IMR-90 (cell line): ENCODE measurements at regions not wholly inside any gene's neighbourhood (a gene's known extent, or its start where the extent isn't known, plus 50 kb on each side); places are given as distances from the start of the nearest gene placed in this dataset.
A peak's percentile ranks its signal among the peaks of the same experiment; 100 is the strongest.

Experiments used
- ATAC-seq: fragments of 200-7000 bp; cut with Tn5 transposase; 2 replicates; pipeline ENCODE4 v1.9.1; 2020; ENCODE audit warnings: low read depth, mild to moderate bottlenecking, moderate library complexity
- BruUV-seq: library from RNA; stranded (reverse); fragments of 400-500 nt; replicated peaks from 2 replicates; lab custom pipeline; 2021; lab: Mats Ljungman, UMichigan
- CTCF ChIA-PET: fragments of 300-600 bp; formaldehyde crosslinking; extraction: SDS; loops from one replicate; lab custom pipeline; 2021; ENCODE audit warnings: antibody characterized with exemption; lab: Yijun Ruan, JAX
- POLR2A ChIA-PET: fragments of 300-600 bp; sonication (Branson Sonifier 250); formaldehyde crosslinking; loops from one replicate; lab custom pipeline; 2022; ENCODE audit warnings: antibody characterized with exemption; ENCODE audit not compliant: unreplicated experiment; lab: Charles Lee
- DNase-seq: peaks from one replicate; pipeline ENCODE4 v3.0.0; 2013
- H2AFZ ChIP-seq: replicated peaks from 2 replicates; pipeline ENCODE3; 2013; ENCODE audit warnings: low read length, mild to moderate bottlenecking; ENCODE audit not compliant: poor library complexity
- H2AK5ac ChIP-seq: 2 replicates; pipeline ENCODE4 v1.6.1; 2013; ENCODE audit warnings: low read depth, low read length, inconsistent platforms
- H2AK9ac ChIP-seq: replicated peaks from 2 replicates; pipeline ENCODE3; 2013; ENCODE audit warnings: mild to moderate bottlenecking, low read depth, low read length, moderate library complexity; ENCODE audit not compliant: poor library complexity
- H2BK120ac ChIP-seq: 2 replicates; pipeline ENCODE4 v1.6.1; 2013; ENCODE audit warnings: low read depth, low read length, inconsistent platforms
- H2BK15ac ChIP-seq: 3 replicates; pipeline ENCODE4 v1.6.1; 2013; ENCODE audit warnings: low read depth, low read length, inconsistent platforms
- H2BK20ac ChIP-seq: 2 replicates; pipeline ENCODE4 v1.6.1; 2013; ENCODE audit warnings: low read depth, mild to moderate bottlenecking, inconsistent platforms, low read length, moderate library complexity
- H2BK5ac ChIP-seq: 2 replicates; pipeline ENCODE4 v1.6.1; 2013; ENCODE audit warnings: mild to moderate bottlenecking, low read depth, low read length, inconsistent platforms; ENCODE audit not compliant: poor library complexity, severe bottlenecking
- H3K14ac ChIP-seq: replicated peaks from 2 replicates; pipeline ENCODE4 v1.6.1; 2013; ENCODE audit warnings: low read depth, low read length, inconsistent platforms
- H3K18ac ChIP-seq: 2 replicates; pipeline ENCODE4 v1.6.1; 2013; ENCODE audit warnings: low read depth, low read length, control low read depth
- H3K23ac ChIP-seq: 2 replicates; pipeline ENCODE4 v1.6.1; 2013; ENCODE audit warnings: low read depth, low read length, inconsistent platforms
- H3K27ac ChIP-seq: 2 replicates; pipeline ENCODE4 v1.5.1; 2013; ENCODE audit warnings: mild to moderate bottlenecking, control low read depth, low read length; ENCODE audit not compliant: insufficient read depth
- H3K27me3 ChIP-seq: 2 replicates; pipeline ENCODE4 v1.6.1; 2013; ENCODE audit warnings: low read length; ENCODE audit not compliant: control insufficient read depth, insufficient read depth
- H3K36me3 ChIP-seq: 2 replicates; pipeline ENCODE4 v1.6.1; 2013; ENCODE audit warnings: low read length, mixed read lengths; ENCODE audit not compliant: control insufficient read depth, insufficient read depth
- H3K4ac ChIP-seq: 2 replicates; pipeline ENCODE4 v1.6.1; 2013; ENCODE audit warnings: low read depth, low read length, inconsistent platforms
- H3K4me1 ChIP-seq: 2 replicates; pipeline ENCODE4 v1.6.1; 2013; ENCODE audit warnings: low read length, mixed read lengths; ENCODE audit not compliant: control insufficient read depth, insufficient read depth
- H3K4me2 ChIP-seq: 2 replicates; pipeline ENCODE4 v1.6.1; 2013; ENCODE audit warnings: low read depth, mild to moderate bottlenecking, control low read depth, low read length, moderate library complexity
- H3K4me3 ChIP-seq: 2 replicates; pipeline ENCODE4 v1.5.1; 2013; ENCODE audit warnings: low read depth, mild to moderate bottlenecking, control low read depth, low read length, moderate library complexity; ENCODE audit not compliant: insufficient read depth
- H3K56ac ChIP-seq: 2 replicates; pipeline ENCODE4 v1.6.1; 2013; ENCODE audit warnings: low read length, inconsistent platforms; ENCODE audit not compliant: insufficient read depth; ENCODE audit errors: extremely low read depth
- H3K79me1 ChIP-seq, 2 experiments: 2 replicates each; pipeline ENCODE4 v1.6.1; 2013; ENCODE audit warnings: low read length in 2 of 2, inconsistent platforms in 1 of 2, low read depth in 1 of 2
- H3K9ac ChIP-seq: 2 replicates; pipeline ENCODE4 v1.6.1; 2013; ENCODE audit warnings: low read depth, low read length, control low read depth
- H3K9me1 ChIP-seq: 2 replicates; pipeline ENCODE4 v1.6.1; 2013; ENCODE audit warnings: low read length, inconsistent platforms; ENCODE audit not compliant: insufficient read depth
- H3K9me3 ChIP-seq: 2 replicates; pipeline ENCODE4 v1.6.1; 2013; ENCODE audit warnings: low read length; ENCODE audit not compliant: control insufficient read depth, insufficient read depth
- H4K20me1 ChIP-seq: 2 replicates; pipeline ENCODE4 v1.6.1; 2013; ENCODE audit warnings: low read length, inconsistent platforms; ENCODE audit not compliant: insufficient read depth
- H4K5ac ChIP-seq: 2 replicates; pipeline ENCODE4 v1.6.1; 2013; ENCODE audit warnings: mild to moderate bottlenecking, low read depth, low read length, control low read depth
- H4K8ac ChIP-seq, 2 experiments: 2 replicates each; pipeline ENCODE4 v1.6.1; 2013; ENCODE audit warnings: low read depth in 2 of 2, low read length in 2 of 2, control low read depth in 1 of 2, inconsistent platforms in 1 of 2
- H4K91ac ChIP-seq: 2 replicates; pipeline ENCODE4 v1.6.1; 2013; ENCODE audit warnings: low read depth, low read length, inconsistent platforms; ENCODE audit not compliant: insufficient read depth
- BHLHE40 ChIP-seq: fragments of 150-350 bp; IDR thresholded peaks from 2 replicates; pipeline ENCODE4 v1.6.1; 2016; ENCODE audit warnings: mild to moderate bottlenecking, low read depth, low read length
- MAFK ChIP-seq: IDR thresholded peaks from 2 replicates; pipeline ENCODE4 v1.6.1; 2012; ENCODE audit warnings: low read depth, low read length, improper control_type of control experiment
- MXI1 ChIP-seq: IDR thresholded peaks from 2 replicates; pipeline ENCODE4 v1.6.1; 2012; ENCODE audit warnings: low read depth, mild to moderate bottlenecking, low read length, moderate library complexity, borderline replicate concordance
- RFX5 ChIP-seq: IDR thresholded peaks from 2 replicates; pipeline ENCODE4 v1.8.0; 2012; ENCODE audit warnings: low read depth, mild to moderate bottlenecking, low read length, moderate library complexity
- USF2 ChIP-seq: fragments of 150-350 bp; IDR thresholded peaks from 2 replicates; pipeline ENCODE4 v1.6.1; 2017; ENCODE audit warnings: mild to moderate bottlenecking, antibody characterized with exemption, low read length, low read depth
- WGBS, 2 experiments: methylation state at CpG; one replicate each; pipeline versions ENCODE4 v1.1.5 to v1.1.7; 2013; ENCODE audit warnings: missing lambda C conversion rate in 2 of 2; ENCODE audit not compliant: insufficient read length in 1 of 2; ENCODE audit errors: extremely low coverage in 2 of 2; 5-methylcytosine and 5-hydroxymethylcytosine counted together
- dilution Hi-C: fragments of 300-500 bp; cut with HindIII; formaldehyde crosslinking; loops from one replicate; pipeline ENCODE4 v1.14.3; 2018; ENCODE audit warnings: low sequenced_read_pairs; ENCODE audit not compliant: unreplicated experiment
- in situ Hi-C: fragments of 300-500 bp; cut with MboI; formaldehyde crosslinking; loops from 3 replicates; pipeline ENCODE4 v1.14.3; 2019; ENCODE audit warnings: low sequenced_read_pairs, inconsistent platforms, mixed read lengths
- intact Hi-C: fragments of 100-400 bp; cut with micrococcal nuclease; formaldehyde crosslinking; loops from 2 replicates; pipeline ENCODE4 v1.10.0; 2022

DNA sequence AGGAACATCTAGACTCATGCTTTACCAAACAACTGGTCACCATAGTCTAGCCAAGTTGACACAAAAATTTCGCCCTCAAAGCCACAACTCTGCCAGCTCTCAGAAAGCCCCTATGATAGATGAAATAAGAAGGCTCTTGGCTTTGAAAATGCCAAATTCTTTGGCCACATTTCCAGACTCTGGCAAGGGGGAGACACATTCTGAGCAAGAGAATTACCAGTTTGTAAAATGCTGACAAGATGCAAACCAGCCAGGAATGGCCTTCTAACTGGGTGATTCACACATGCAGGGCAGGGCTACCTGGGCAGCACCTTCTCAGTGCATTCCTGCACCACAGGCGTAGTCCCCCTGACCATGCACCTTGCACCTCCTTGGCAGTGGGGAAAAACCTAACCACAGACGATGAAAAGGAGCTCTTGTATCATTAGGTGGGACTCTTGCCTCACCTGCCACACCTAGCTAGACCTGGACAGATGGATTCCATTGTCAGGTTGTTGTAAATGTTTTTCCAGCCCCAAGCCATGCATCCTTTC is 77.4 kb upstream of the CPEB2 start:
- Histone ChIP-seq H3K9ac (no peak overlapping the region), H2AFZ (no peak overlapping the region), H3K4ac (no peak overlapping the region), H3K14ac (no peak overlapping the region), H4K5ac (no peak overlapping the region), H3K9me1 (no peaks in the 10 kb centered on the region), H3K36me3 (no peaks in the 10 kb centered on the region), H2BK5ac (no peak overlapping the region), H3K27me3 (no peaks in the 10 kb centered on the region), H3K27ac (no peak overlapping the region), H2BK120ac (no peak overlapping the region), H3K4me1 (no peaks in the 10 kb centered on the region), H2BK20ac (no peak overlapping the region), H4K91ac (no peak overlapping the region), H2BK15ac (no peak overlapping the region), H3K23ac (no peak overlapping the region), H4K8ac (no peak overlapping the region), H3K9me3 (no peaks in the 10 kb centered on the region), H3K79me1 (no peaks in the 10 kb centered on the region), H2AK5ac (no peak overlapping the region), H3K4me3 (no peak overlapping the region), H3K4me2 (no peak overlapping the region), H3K18ac (no peak overlapping the region), H2AK9ac (no peak overlapping the region), H4K20me1 (no peaks in the 10 kb centered on the region), H3K56ac (no peak overlapping the region)
- DNase-seq (no peak), ATAC-seq (no peak)
- WGBS, 2 experiments = no CpG with 5 or more reads among the region's 3 CpGs
- TF ChIP-seq BHLHE40 = no peak
- no peak for TF ChIP-seq USF2
- no peak for TF ChIP-seq MXI1
- no peak for TF ChIP-seq RFX5
- peak; percentile 43 for TF ChIP-seq MAFK
- in situ Hi-C loops (no loop called here), dilution Hi-C loops (no loop called here), intact Hi-C loops (no loop called here)
- ChIA-PET POLR2A (no interaction called here), CTCF (no interaction called here)
- BruUV-seq = no TSS peak
